ENCODE measurements at regions not wholly inside any gene's neighbourhood (a gene's known extent, or its start where the extent isn't known, plus 50 kb on each side); places are given as distances from the start of the nearest gene placed in this dataset.

- no peak for TF ChIP-seq CTCF (IDR thresholded peaks at IDR 0.05; ENCODE audit: insufficient read depth, low read length)
- TF ChIP-seq REST (IDR thresholded peaks at IDR 0.05; ENCODE audit: insufficient replicate concordance, low read depth): no peak
These were observed 570.2 kb downstream of the ARL4A start for GRCh38 chr7:13257661-13258060.
